Heart right ventricle (tissue), 16 donors: ENCODE measurements at regions not wholly inside any gene's neighbourhood (a gene's known extent, or its start where the extent isn't known, plus 50 kb on each side); places are given as distances from the start of the nearest gene placed in this dataset.

Experiments used
- ATAC-seq, 8 donors: fragments of 200-7000 bp; cut with Tn5 transposase; one replicate each; pipeline ENCODE4 v1.9.1; 2020; ENCODE audit warnings: mild to moderate bottlenecking in 8 of 8, moderate library complexity in 8 of 8, moderate number of reproducible peaks in 1 of 8
- DNase-seq, 2 donors: peaks; one replicate each; pipeline ENCODE4 v3.0.0-alpha.2; 2020
- H3K27ac ChIP-seq, 10 donors: fragments of 200-600 bp; sonication (generic) in 2 of 10; one replicate each; pipeline versions ENCODE4 v1.5.0 to v1.8.0; 2020 to 2022; ENCODE audit warnings: mild to moderate bottlenecking in 3 of 10
- H3K27me3 ChIP-seq, 7 donors: fragments of 200-600 bp; one replicate each; pipeline ENCODE4 v1.8.0; 2021 to 2022; ENCODE audit warnings: mild to moderate bottlenecking in 2 of 7
- H3K36me3 ChIP-seq, 9 donors: fragments of 200-600 bp; sonication (generic) in 1 of 9; one replicate each; pipeline versions ENCODE4 v1.5.0 to v1.8.0; 2020 to 2022; ENCODE audit warnings: mild to moderate bottlenecking in 2 of 9
- H3K4me1 ChIP-seq, 9 donors: fragments of 200-600 bp; sonication (generic) in 1 of 9; one replicate each; pipeline versions ENCODE4 v1.5.0 to v1.8.0; 2020 to 2022; ENCODE audit warnings: mild to moderate bottlenecking in 4 of 9
- H3K4me3 ChIP-seq, 10 donors: fragments of 200-600 bp; sonication (generic) in 2 of 10; one replicate each; pipeline versions ENCODE4 v1.5.0 to v1.8.0; 2020 to 2022; ENCODE audit warnings: mild to moderate bottlenecking in 7 of 10, moderate library complexity in 2 of 10
- H3K9me3 ChIP-seq, 11 donors: fragments of 200-600 bp in 10 of 11; sonication (generic) in 2 of 11; one replicate each; pipeline versions ENCODE4 v1.5.0 to v1.8.0; 2013 to 2022; ENCODE audit warnings: mild to moderate bottlenecking in 2 of 11, control low read depth in 1 of 11, moderate library complexity in 1 of 11
- CTCF ChIP-seq, 9 donors: fragments of 200-600 bp; sonication (generic) in 2 of 9; IDR thresholded peaks; one replicate each; pipeline versions ENCODE4 v1.5.0 to v1.8.0; 2021 to 2022; ENCODE audit warnings: antibody characterized with exemption in 9 of 9, mild to moderate bottlenecking in 5 of 9, moderate library complexity in 1 of 9
- WGBS, 2 donors: extraction: QIAGEN DNeasy Blood & Tissue Kit; methylation state at CpG; one replicate each; pipeline ENCODE4 v1.1.7; 2013; ENCODE audit warnings: inconsistent platforms in 1 of 2; 5-methylcytosine and 5-hydroxymethylcytosine counted together
- intact Hi-C, 10 donors: fragments of 100-400 bp; cut with DNase I; formaldehyde crosslinking; loops; one replicate each; pipeline versions ENCODE4 v1.11.1 to v1.14.2; 2022
- donor health status: Arrhythmogenic right ventricular cardiomyopathy.
- donor health status: ischemic (EF 13 %, LVEDD 7.1; RV severe dilation, severe dysfunction).
- donor health status: healthy with polysubstance abuse.
- donor health status: DM: no; HTN: yes; CAD: no.
- donor health status: DM: no; HTN: no; CAD: no.
- donor health status: ischemic (EF 25% LVEDD 6.9; RV normal size, moderate dysfunction).
- donor health status: ischemic (EF 25% LVEDD 5.7; RV mildly dilated, moderate dysfunction).
- donor health status: healthy.
- donor health status: DM: yes; HTN: yes; CAD: no.
- donor health status: Ischemic cardiomyopathy.
- donor health status: ischemic (EF 35%, LVEDD 5.7; RV mildly dilated, moderate dysfunction).
- donor health status: nonischemic (EF 11% LVEDD 7.7; RV severe dilation, severe dysfunction).
- donor health status: DM: yes; HTN: yes; CAD: no.
- donor health status: PGD.
- donor health status: ischemic (EF 29% LVEDD 5.4; RV normal size, mild dysfunction).
- donor health status: nonischemic (EF 23%, LVEDD 6.1; RV moderate dilation, normal function).

- 64 to 66% methylated on average over 4 of the region's 4 CpGs for WGBS, 2 donors
- Histone ChIP-seq H3K9me3 (peaks cover 0 to 24% (median 11%) of the 10 kb centered on the region in 11 donors), H3K27ac (no peak overlapping the region), H3K27me3 (peaks cover 0 to 31% (median 7%) of the 10 kb centered on the region in 7 donors), H3K36me3 (no peaks in the 10 kb centered on the region), H3K4me3 (no peak overlapping the region), H3K4me1 (no peaks in the 10 kb centered on the region)
- intact Hi-C loops = no loop called here
- no peak for TF ChIP-seq CTCF (IDR thresholded peaks at IDR 0.05)
- DNase-seq = no peak
- no peak for ATAC-seq
These were observed 145.4 kb upstream of the SIX2 start for GRCh38 chr2:45154606-45155155.

DNA sequence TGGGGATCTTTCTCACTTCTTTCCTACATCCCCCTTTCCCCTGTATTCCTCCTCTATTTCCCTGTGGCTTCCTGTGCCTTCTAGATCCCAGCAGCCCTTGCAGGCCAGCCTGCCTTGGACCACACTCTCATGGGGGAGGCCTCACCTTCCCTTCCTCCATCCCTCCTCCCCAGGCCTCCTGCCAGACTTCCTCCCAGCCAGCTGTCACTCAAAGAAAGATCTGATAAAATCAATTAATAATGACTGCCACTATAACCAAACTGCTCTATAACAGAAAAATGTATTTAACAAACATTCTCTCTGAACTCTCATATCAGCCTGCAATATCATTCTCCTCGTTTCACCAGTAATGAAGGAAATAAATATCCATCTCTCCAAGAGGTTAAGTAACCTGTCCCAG, 144.9 kb upstream of the SIX2 start:
- Histone ChIP-seq H3K9me3 (peaks cover 0 to 28% (median 11%) of the 10 kb centered on the region in 11 donors), H3K27ac (no peak overlapping the region), H3K27me3 (peaks cover 0 to 26% (median 3%) of the 10 kb centered on the region in 7 donors), H3K4me1 (no peaks in the 10 kb centered on the region), H3K4me3 (no peak overlapping the region), H3K36me3 (no peaks in the 10 kb centered on the region)
- DNase-seq = no peak
- WGBS, 2 donors = 70 to 71% methylated on average over 1 of the region's 1 CpG
- ATAC-seq = no peak
- no peak for TF ChIP-seq CTCF (IDR thresholded peaks at IDR 0.05)
- intact Hi-C loops = no loop called here

- H3K4me1 ChIP-seq = no peaks in the 10 kb centered on the region
- 87 to 91% methylated on average over 10 of the region's 10 CpGs for WGBS, 2 donors
- DNase-seq (no peak), ATAC-seq (no peak)
- H3K27me3 ChIP-seq = peaks cover 0 to 20% (median under 1%) of the 10 kb centered on the region in 7 donors
- H3K4me3 ChIP-seq = no peak overlapping the region
- no peaks in the 10 kb centered on the region for H3K36me3 ChIP-seq
- no peak for TF ChIP-seq CTCF (IDR thresholded peaks at IDR 0.05)
- intact Hi-C loops = no loop called here
- peaks cover 0 to 35% (median 11%) of the 10 kb centered on the region in 11 donors for H3K9me3 ChIP-seq
- H3K27ac ChIP-seq = no peak overlapping the region
These were observed 143.9 kb upstream of the SIX2 start for GRCh38 chr2:45153121-45153520.

- H3K4me3 ChIP-seq = no peak overlapping the region
- TF ChIP-seq CTCF (IDR thresholded peaks at IDR 0.05) = no peak
- intact Hi-C loops = no loop called here
- no peak for DNase-seq
- no peaks in the 10 kb centered on the region for H3K4me1 ChIP-seq
- no peak for ATAC-seq
- no peak overlapping the region for H3K27ac ChIP-seq
- WGBS, 2 donors = 78 to 82% methylated on average over 9 of the region's 9 CpGs
- H3K36me3 ChIP-seq = no peaks in the 10 kb centered on the region
- H3K27me3 ChIP-seq = peaks cover 0 to 16% (median 0%) of the 10 kb centered on the region in 7 donors
- peaks cover 0 to 35% (median 11%) of the 10 kb centered on the region in 11 donors for H3K9me3 ChIP-seq
These were observed 143.4 kb upstream of the SIX2 start for GRCh38 chr2:45152691-45153090.
